DND-41 (cell line): ENCODE measurements at regions not wholly inside any gene's neighbourhood (a gene's known extent, or its start where the extent isn't known, plus 50 kb on each side); places are given as distances from the start of the nearest gene placed in this dataset.
"Not testable (repeated sequence)": the region's sequence is repeated elsewhere in the genome, so short reads cannot be mapped to it uniquely, and the experiment has no call there.

Experiments
- ATAC-seq: fragments of 200-7000 bp; cut with Tn5 transposase; 3 replicates; pipeline ENCODE4 v1.9.1; 2021; ENCODE audit warnings: low read depth; ENCODE audit not compliant: insufficient read depth
- DNase-seq: peaks from one replicate; pipeline ENCODE4 v3.0.0-alpha.2; 2020
- H2AFZ ChIP-seq: 2 replicates; pipeline ENCODE4 v1.6.0; 2012; ENCODE audit warnings: low read depth, low read length
- H3K27ac ChIP-seq: 2 replicates; pipeline ENCODE4 v1.5.1; 2012; ENCODE audit warnings: low read length, inconsistent platforms
- H3K27me3 ChIP-seq: fragments of 200-600 bp; sonication (generic); 2 replicates; pipeline ENCODE4 v1.6.0; 2012; ENCODE audit warnings: low read length, mild to moderate bottlenecking, inconsistent platforms; ENCODE audit not compliant: insufficient read depth, poor library complexity
- H3K36me3 ChIP-seq: 2 replicates; pipeline ENCODE4 v1.5.1; 2012; ENCODE audit warnings: low read length, inconsistent platforms; ENCODE audit not compliant: insufficient read depth
- H3K4me1 ChIP-seq: 2 replicates; pipeline ENCODE4 v1.5.1; 2012; ENCODE audit warnings: mild to moderate bottlenecking, low read length; ENCODE audit not compliant: insufficient read depth
- H3K4me2 ChIP-seq: 2 replicates; pipeline ENCODE4 v1.6.0; 2012; ENCODE audit warnings: mild to moderate bottlenecking, moderate library complexity, low read length, inconsistent platforms; ENCODE audit not compliant: insufficient read depth
- H3K4me3 ChIP-seq, 2 experiments: fragments of 200-600 bp in 1 of 2; shearing (Covaris generic) in 1 of 2; 2 replicates each; pipeline ENCODE4 v1.5.1; 2012 to 2016; ENCODE audit warnings: inconsistent platforms in 2 of 2, low read length in 2 of 2, mild to moderate bottlenecking in 2 of 2, low read depth in 1 of 2, moderate library complexity in 1 of 2
- H3K79me2 ChIP-seq: 2 replicates; pipeline ENCODE4 v1.6.0; 2012; ENCODE audit warnings: low read length, inconsistent platforms; ENCODE audit not compliant: insufficient read depth
- H3K9ac ChIP-seq: 2 replicates; pipeline ENCODE4 v1.6.0; 2012; ENCODE audit warnings: low read depth, mild to moderate bottlenecking, inconsistent platforms, low read length, moderate library complexity
- H3K9me3 ChIP-seq: 2 replicates; pipeline ENCODE4 v1.5.1; 2012; ENCODE audit warnings: low read length, moderate library complexity, mild to moderate bottlenecking, inconsistent platforms; ENCODE audit not compliant: insufficient read depth, severe bottlenecking
- H4K20me1 ChIP-seq: 2 replicates; pipeline ENCODE4 v1.6.0; 2012; ENCODE audit warnings: low read length; ENCODE audit not compliant: insufficient read depth

DNA sequence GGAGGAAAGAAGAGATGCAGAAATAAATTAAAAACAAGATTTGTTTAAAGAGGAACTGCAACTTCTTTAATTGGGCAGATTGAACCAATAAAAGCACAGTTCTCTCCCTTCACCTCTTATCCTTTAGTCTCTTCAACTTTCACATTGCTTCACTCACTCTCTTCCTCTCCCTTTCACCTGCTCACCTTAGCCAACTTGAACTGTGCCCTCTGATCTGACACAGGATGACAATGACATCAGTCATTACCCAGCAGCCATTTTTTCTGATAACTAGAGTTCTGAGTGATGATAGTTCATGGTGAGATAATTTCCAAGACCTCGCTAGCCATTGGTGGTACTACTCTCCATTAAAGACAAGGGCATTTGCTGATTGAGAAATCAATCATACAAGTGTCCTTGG lies 134.9 kb upstream of the NBPF26 start:
- not testable (repeated sequence) for H3K36me3 ChIP-seq, H3K27ac ChIP-seq, H3K9ac ChIP-seq, H4K20me1 ChIP-seq, H3K79me2 ChIP-seq, ATAC-seq, H3K4me1 ChIP-seq, H3K4me3 ChIP-seq, H3K27me3 ChIP-seq, H2AFZ ChIP-seq, H3K4me2 ChIP-seq, H3K9me3 ChIP-seq, DNase-seq

DNA sequence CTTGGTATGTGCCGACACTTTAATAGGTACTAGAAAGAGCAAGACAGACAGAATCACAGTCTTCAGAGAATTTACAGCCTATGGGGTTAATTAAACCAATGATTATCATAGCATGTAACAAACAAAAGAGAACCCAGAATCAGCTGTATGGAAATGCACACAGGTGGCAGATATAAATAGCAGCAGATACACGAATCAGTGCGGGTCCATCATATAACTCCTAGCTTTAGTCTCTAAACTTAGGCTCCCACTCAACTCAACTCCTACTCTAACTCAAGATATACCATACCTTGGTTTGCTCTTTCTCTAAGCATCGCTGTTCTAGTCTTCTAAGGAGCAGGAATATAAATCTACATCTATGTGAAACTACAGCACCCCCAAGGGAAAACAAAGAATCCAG lies 132.0 kb upstream of the NBPF26 start:
- not testable (repeated sequence) for H3K79me2 ChIP-seq, H3K9ac ChIP-seq, H2AFZ ChIP-seq, H3K27me3 ChIP-seq, H3K4me2 ChIP-seq, H3K9me3 ChIP-seq, H4K20me1 ChIP-seq, H3K4me3 ChIP-seq, ATAC-seq, DNase-seq, H3K27ac ChIP-seq, H3K36me3 ChIP-seq, H3K4me1 ChIP-seq

DNA sequence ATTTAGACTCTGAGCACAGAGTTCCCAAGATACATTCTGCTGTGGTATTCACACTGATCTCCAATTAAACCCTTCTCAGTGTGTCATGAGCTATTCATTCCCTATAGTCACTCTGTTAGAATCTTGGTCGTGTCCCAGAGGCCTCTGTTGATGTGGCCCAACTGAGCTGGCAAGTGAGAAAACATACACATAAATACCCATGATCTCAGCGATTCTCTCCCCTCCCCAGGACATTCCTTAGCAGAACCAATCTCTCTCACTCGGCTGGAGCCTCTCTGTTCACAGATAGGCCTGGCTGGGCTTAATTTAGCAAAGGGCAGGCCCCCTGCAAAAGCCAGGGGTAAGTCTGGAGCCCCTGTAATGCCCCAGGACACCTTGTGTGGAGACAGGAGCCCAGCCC lies 130.8 kb upstream of the NBPF26 start:
- not testable (repeated sequence) for DNase-seq, H3K36me3 ChIP-seq, H3K79me2 ChIP-seq, H3K4me3 ChIP-seq, H3K9me3 ChIP-seq, H2AFZ ChIP-seq, ATAC-seq, H4K20me1 ChIP-seq, H3K4me1 ChIP-seq, H3K9ac ChIP-seq, H3K4me2 ChIP-seq, H3K27me3 ChIP-seq, H3K27ac ChIP-seq

DNA sequence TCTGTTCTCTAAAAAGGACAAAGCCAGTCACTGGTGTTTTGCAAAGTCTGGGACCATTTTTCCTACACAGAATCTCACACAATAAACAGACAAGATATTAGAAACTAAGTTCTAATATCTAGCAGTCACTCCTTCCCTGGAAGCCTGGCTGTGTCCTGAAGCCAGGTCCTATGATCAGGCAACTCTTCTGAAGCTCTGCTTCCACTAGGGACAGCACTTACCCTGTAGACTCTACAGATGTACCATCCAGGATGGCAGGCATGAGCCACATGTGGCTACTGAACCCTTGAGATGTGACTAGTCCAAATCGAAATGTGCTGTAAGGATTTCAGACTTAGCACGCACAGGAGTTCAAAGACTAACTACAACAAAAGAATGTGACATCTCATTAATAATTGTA lies 130.1 kb upstream of the NBPF26 start:
- H3K9me3 ChIP-seq, H4K20me1 ChIP-seq, ATAC-seq, H2AFZ ChIP-seq, H3K27me3 ChIP-seq, H3K9ac ChIP-seq, H3K4me1 ChIP-seq, H3K79me2 ChIP-seq, H3K4me2 ChIP-seq, H3K4me3 ChIP-seq, H3K36me3 ChIP-seq, H3K27ac ChIP-seq, DNase-seq: not testable (repeated sequence)

DNA sequence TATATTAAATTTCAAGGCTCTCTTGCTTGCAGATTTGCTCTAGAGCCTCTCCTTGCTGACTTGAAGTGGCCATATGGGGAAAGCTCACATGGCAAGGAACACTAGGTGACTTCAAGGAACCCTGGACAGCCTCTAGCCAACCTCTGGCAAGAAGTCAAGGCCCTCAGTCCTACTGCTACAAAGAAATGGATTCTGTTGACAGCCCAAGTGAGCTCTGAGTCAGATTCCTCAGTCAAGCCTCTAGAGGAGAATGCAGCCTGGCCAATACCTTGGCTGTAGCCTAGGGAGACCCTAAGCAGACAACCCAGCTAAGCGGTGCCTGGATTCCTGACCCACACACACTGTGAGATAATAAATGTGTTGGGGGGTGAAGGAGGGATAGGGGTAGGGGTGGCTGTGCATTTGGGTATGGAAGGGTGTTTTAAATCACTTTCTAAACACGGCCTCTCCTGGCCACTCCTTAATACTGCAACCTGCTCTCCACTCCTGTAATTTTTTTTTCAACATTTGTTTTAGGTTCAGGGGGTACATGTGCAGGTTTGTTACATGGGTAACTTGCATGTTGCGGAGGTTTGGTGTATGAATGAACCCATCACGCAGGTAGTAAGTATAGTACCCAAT lies 125.3 kb upstream of the NBPF26 start:
- DNase-seq, H3K9ac ChIP-seq, ATAC-seq, H3K4me3 ChIP-seq, H4K20me1 ChIP-seq, H3K27ac ChIP-seq, H3K79me2 ChIP-seq, H2AFZ ChIP-seq, H3K36me3 ChIP-seq, H3K4me2 ChIP-seq, H3K4me1 ChIP-seq, H3K27me3 ChIP-seq, H3K9me3 ChIP-seq: not testable (repeated sequence)

DNA sequence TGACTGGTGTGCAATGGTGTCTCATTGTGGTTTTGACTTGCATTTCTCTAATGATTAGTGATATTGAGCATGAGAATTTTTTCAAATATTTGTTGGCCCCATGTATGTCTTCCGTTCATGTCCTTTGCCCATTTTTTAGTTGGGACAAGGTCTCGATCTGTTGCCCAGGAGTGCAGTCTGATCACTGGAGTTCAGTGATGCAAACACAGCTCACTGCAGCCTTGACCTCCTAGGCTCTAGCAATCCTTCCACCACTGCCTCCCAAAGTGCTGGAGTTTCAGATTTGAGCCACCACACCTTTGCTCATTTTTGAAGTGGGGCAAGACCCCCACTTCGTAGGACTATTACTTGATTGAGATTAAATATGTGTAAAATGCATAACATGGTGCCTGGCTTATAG lies 124.2 kb upstream of the NBPF26 start:
- not testable (repeated sequence) for H3K9ac ChIP-seq, H3K4me2 ChIP-seq, H4K20me1 ChIP-seq, H3K27ac ChIP-seq, H3K4me3 ChIP-seq, H3K4me1 ChIP-seq, DNase-seq, ATAC-seq, H3K79me2 ChIP-seq, H2AFZ ChIP-seq, H3K36me3 ChIP-seq, H3K27me3 ChIP-seq, H3K9me3 ChIP-seq

DNA sequence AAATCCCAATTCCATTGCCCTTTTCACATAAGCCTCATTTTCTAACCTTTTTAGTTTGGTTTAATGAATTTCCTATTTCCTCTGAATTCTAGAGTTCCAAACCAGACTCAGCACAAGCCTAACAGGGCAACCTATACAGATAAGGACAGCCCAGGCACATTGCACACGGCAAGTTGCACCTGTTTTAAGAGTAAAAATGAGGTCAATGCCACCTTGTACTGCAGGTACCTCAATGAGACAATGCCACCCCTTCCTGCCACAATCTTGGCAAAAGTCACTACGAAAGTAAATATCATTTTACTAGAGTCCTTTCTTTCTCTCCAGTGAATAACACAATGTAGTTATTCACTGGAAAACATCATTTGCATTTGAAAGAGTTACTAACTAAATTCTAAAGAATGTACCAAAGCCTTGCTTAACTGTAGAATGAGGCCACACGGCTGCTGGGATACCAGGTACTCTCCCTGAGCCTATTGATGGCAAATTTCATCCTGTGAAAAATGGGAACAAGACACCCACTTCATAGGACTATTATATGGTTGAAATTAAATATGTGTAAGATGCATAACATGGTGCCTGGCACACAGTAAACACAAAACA lies 123.2 kb upstream of the NBPF26 start:
- not testable (repeated sequence) for H2AFZ ChIP-seq, H3K4me3 ChIP-seq, ATAC-seq, H4K20me1 ChIP-seq, H3K9ac ChIP-seq, H3K4me1 ChIP-seq, H3K36me3 ChIP-seq, H3K27me3 ChIP-seq, DNase-seq, H3K27ac ChIP-seq, H3K79me2 ChIP-seq, H3K9me3 ChIP-seq, H3K4me2 ChIP-seq

DNA sequence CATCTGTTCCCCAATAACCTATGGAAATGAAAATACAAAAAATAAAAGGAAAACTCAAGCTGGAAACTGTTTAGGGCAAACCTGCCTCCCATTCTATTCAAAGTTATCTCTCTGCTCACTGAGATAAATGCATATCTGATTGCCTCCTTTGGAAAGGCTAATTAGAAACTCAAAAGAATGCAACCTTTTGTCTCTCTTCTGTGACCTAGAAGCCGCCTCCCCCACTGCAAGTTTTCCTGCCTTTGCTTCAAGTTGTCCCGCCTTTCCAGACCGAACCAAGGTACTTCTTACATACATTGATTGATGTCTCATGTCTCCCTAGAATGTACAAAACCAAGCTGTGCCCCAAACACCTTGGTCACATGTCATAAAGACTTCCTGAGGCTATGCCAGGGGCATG lies 115.9 kb upstream of the NBPF26 start:
- not testable (repeated sequence) for H3K4me2 ChIP-seq

More for the DNA sequence above, 115.9 kb upstream of the NBPF26 start:
- H2AFZ ChIP-seq, H3K4me1 ChIP-seq, H3K27ac ChIP-seq, H4K20me1 ChIP-seq, H3K9me3 ChIP-seq, H3K79me2 ChIP-seq, H3K36me3 ChIP-seq, H3K27me3 ChIP-seq, H3K4me3 ChIP-seq, ATAC-seq, DNase-seq, H3K9ac ChIP-seq: not testable (repeated sequence)
